HepG2 (cell line): ENCODE measurements at regions not wholly inside any gene's neighbourhood (a gene's known extent, or its start where the extent isn't known, plus 50 kb on each side); places are given as distances from the start of the nearest gene placed in this dataset.

Experiments
- ATAC-seq: fragments of 200-7000 bp; cut with Tn5 transposase; 3 replicates; pipeline ENCODE4 v1.9.1; 2020; ENCODE audit warnings: mild to moderate bottlenecking, moderate library complexity
- BruUV-seq: library from RNA; stranded (reverse); fragments of 400-500 nt; replicated peaks from 2 replicates; lab custom pipeline; 2021; lab: Mats Ljungman, UMichigan
- CTCF ChIA-PET: fragments of 300-600 bp; formaldehyde crosslinking; extraction: SDS; loops from one replicate; lab custom pipeline; 2021; ENCODE audit warnings: low total read pairs, inconsistent platforms, low intra/inter-chr PET ratio; lab: Yijun Ruan, JAX
- POLR2A ChIA-PET: fragments of 350-600 bp; sonication (Branson Sonifier 250); formaldehyde crosslinking; loops from one replicate; lab custom pipeline; 2020; ENCODE audit warnings: antibody characterized with exemption, inconsistent platforms; lab: Yijun Ruan, JAX
- DNase-seq: peaks from one replicate; pipeline ENCODE4 v3.0.0-alpha.2; 2015; ENCODE audit warnings: low spot score
- FAIRE-seq: peaks from 3 replicates; lab custom pipeline; 2011; peaks lifted over from hg19 to GRCh38; lab: Jason Lieb, UNC
- H2AFZ ChIP-seq: one replicate; pipeline ENCODE4 v1.6.1; 2011; ENCODE audit warnings: low read length, inconsistent platforms
- H3K27ac ChIP-seq: fragments of 300-600 bp; 3 replicates; pipeline ENCODE4 v1.8.0; 2011; ENCODE audit warnings: mixed run types, mild to moderate bottlenecking, mixed read lengths, low read length, inconsistent platforms; ENCODE audit not compliant: insufficient read depth; ENCODE audit errors: extremely low read length
- H3K27me3 ChIP-seq, 2 experiments: fragments of 200-600 bp in 1 of 2; 2 replicates in 1 of 2; 3 replicates in 1 of 2; pipeline versions ENCODE4 v1.6.0 to v1.8.0; 2011; ENCODE audit warnings: low read length in 2 of 2, mild to moderate bottlenecking in 2 of 2, moderate library complexity in 2 of 2, inconsistent platforms in 1 of 2; ENCODE audit not compliant: insufficient read depth in 2 of 2, control insufficient read depth in 1 of 2
- H3K36me3 ChIP-seq, 2 experiments: fragments of 200-600 bp in 1 of 2; replicated peaks in 1 of 2; 2 replicates in 1 of 2; 3 replicates in 1 of 2; pipeline versions ENCODE4 v1.5.1 to v1.8.0; 2011; ENCODE audit warnings: low read length in 2 of 2, inconsistent platforms in 1 of 2; ENCODE audit not compliant: insufficient read depth in 2 of 2, control insufficient read depth in 1 of 2
- H3K4me1 ChIP-seq: 2 replicates; pipeline ENCODE4 v1.5.1; 2012; ENCODE audit warnings: low read length, inconsistent platforms; ENCODE audit not compliant: insufficient read depth
- H3K4me2 ChIP-seq: 2 replicates; pipeline ENCODE4 v1.6.0; 2011; ENCODE audit warnings: low read depth, low read length, inconsistent platforms
- H3K4me3 ChIP-seq, 3 experiments: fragments of 200-600 bp in 1 of 3; sonication (generic), shearing (Covaris generic) in 1 of 3; replicated peaks in 1 of 3; 2 replicates each; pipeline ENCODE4 v1.5.1; 2011 to 2016; ENCODE audit warnings: low read length in 3 of 3, inconsistent platforms in 2 of 3, low read depth in 2 of 3, mild to moderate bottlenecking in 2 of 3, control low read depth in 1 of 3, mixed read lengths in 1 of 3; ENCODE audit not compliant: insufficient read depth in 1 of 3
- H3K79me2 ChIP-seq: one replicate; pipeline ENCODE4 v1.6.1; 2011; ENCODE audit warnings: low read length, inconsistent platforms; ENCODE audit not compliant: insufficient read depth
- H3K9ac ChIP-seq: 2 replicates; pipeline ENCODE4 v1.6.0; 2011; ENCODE audit warnings: mild to moderate bottlenecking, low read depth, low read length, inconsistent platforms; ENCODE audit not compliant: insufficient read depth
- H3K9me3 ChIP-seq: 2 replicates; pipeline ENCODE4 v1.5.1; 2012; ENCODE audit warnings: mild to moderate bottlenecking, low read length
- H4K20me1 ChIP-seq: 2 replicates; pipeline ENCODE4 v1.6.0; 2011; ENCODE audit warnings: inconsistent platforms, mild to moderate bottlenecking, low read length, moderate library complexity; ENCODE audit not compliant: insufficient read depth
- ADNP ChIP-seq: sonication (generic); formaldehyde crosslinking; IDR thresholded peaks from 2 replicates; pipeline ENCODE4 v1.4.0; 2020; ENCODE audit warnings: missing genetic modification reagents
- ASH2L ChIP-seq: fragments of 300-600, 200-600 bp; sonication (generic); IDR thresholded peaks from 2 replicates; pipeline ENCODE4 v1.7.0; 2017; ENCODE audit warnings: low read depth, mild to moderate bottlenecking, moderate library complexity, mixed read lengths, low read length; ENCODE audit not compliant: insufficient read length
- ELF4 ChIP-seq: sonication (generic); formaldehyde crosslinking; IDR thresholded peaks from 2 replicates; pipeline ENCODE4 v1.5.0; 2020; ENCODE audit warnings: missing genetic modification reagents, mild to moderate bottlenecking, moderate library complexity, borderline replicate concordance
- GFI1 ChIP-seq: sonication (generic); formaldehyde crosslinking; IDR thresholded peaks from 2 replicates; pipeline ENCODE4 v1.5.0; 2020; ENCODE audit warnings: missing genetic modification reagents, mild to moderate bottlenecking, borderline replicate concordance
- IRX3 ChIP-seq: sonication (generic); formaldehyde crosslinking; IDR thresholded peaks from 2 replicates; pipeline ENCODE4 v1.8.1; 2023; ENCODE audit warnings: mild to moderate bottlenecking, low read depth, missing genetic modification reagents, borderline replicate concordance
- LRRFIP1 ChIP-seq: sonication (generic); formaldehyde crosslinking; conservative IDR thresholded peaks from 2 replicates; pipeline ENCODE4 v1.4.0; 2020; ENCODE audit warnings: missing genetic modification reagents
- MXD1 ChIP-seq: sonication (generic); formaldehyde crosslinking; IDR thresholded peaks from 2 replicates; pipeline ENCODE4 v1.4.0; 2020; ENCODE audit warnings: mild to moderate bottlenecking, missing genetic modification reagents
- POLR2AphosphoS2 ChIP-seq: IDR thresholded peaks from 2 replicates; pipeline ENCODE4 v1.6.1; 2011; ENCODE audit warnings: low read depth, low read length, improper control_type of control experiment
- SAP130 ChIP-seq: IDR thresholded peaks from 2 replicates; pipeline ENCODE4 v1.6.1; 2016; ENCODE audit warnings: low read depth
- SOX6 ChIP-seq, 2 experiments: fragments of 450-650 bp in 1 of 2; sonication (generic) in 1 of 2; formaldehyde crosslinking in 1 of 2; IDR thresholded peaks; 2 replicates each; pipeline versions ENCODE4 v1.4.0 to v1.6.1; 2017 to 2020; ENCODE audit warnings: antibody characterized with exemption in 1 of 2, mild to moderate bottlenecking in 1 of 2, missing genetic modification reagents in 1 of 2
- TEAD3 ChIP-seq: optimal IDR thresholded peaks from 2 replicates; pipeline ENCODE3; 2016; ENCODE audit warnings: borderline replicate concordance
- TIGD3 ChIP-seq: sonication (generic); formaldehyde crosslinking; IDR thresholded peaks from 2 replicates; pipeline ENCODE4 v1.5.1; 2020; ENCODE audit warnings: mild to moderate bottlenecking, missing genetic modification reagents, borderline replicate concordance
- ZNF350 ChIP-seq: sonication (generic); formaldehyde crosslinking; IDR thresholded peaks from 2 replicates; pipeline ENCODE4 v1.4.0; 2020; ENCODE audit warnings: mild to moderate bottlenecking, low read depth, missing genetic modification reagents, borderline replicate concordance
- ZNF770 ChIP-seq: sonication (generic); formaldehyde crosslinking; IDR thresholded peaks from 2 replicates; pipeline ENCODE4 v1.5.0; 2020; ENCODE audit warnings: mild to moderate bottlenecking, missing genetic modification reagents
- ZNF816 ChIP-seq: sonication (generic); formaldehyde crosslinking; IDR thresholded peaks from 2 replicates; pipeline ENCODE4 v1.8.0; 2022; ENCODE audit warnings: missing genetic modification reagents, mild to moderate bottlenecking, borderline replicate concordance
- ZZZ3 ChIP-seq: sonication (generic); formaldehyde crosslinking; IDR thresholded peaks from 2 replicates; pipeline ENCODE4 v1.4.0; 2020; ENCODE audit warnings: missing genetic modification reagents, mild to moderate bottlenecking, borderline replicate concordance
- WGBS: methylation state at CpG from one replicate; pipeline ENCODE4 v1.1.6; 2017; ENCODE audit warnings: low lambda C conversion rate; 5-methylcytosine and 5-hydroxymethylcytosine counted together
- in situ Hi-C: cut with HindIII; loops from 2 replicates; pipeline ENCODE4 v1.10.0; 2017; ENCODE audit warnings: low pct_unique_long_range_greater_than_20kb; ENCODE audit not compliant: extremely low pct_ligation_motif_present
- intact Hi-C: fragments of 100-400 bp; cut with micrococcal nuclease; formaldehyde crosslinking; loops from one replicate; pipeline ENCODE4 v1.10.0; 2022; ENCODE audit not compliant: unreplicated experiment

- TF ChIP-seq IRX3 (CRISPR knock-in tag) (no peak), ZNF770 (CRISPR knock-in tag) (no peak), SAP130 (CRISPR knock-in tag) (no peak), TIGD3 (no peak), MXD1 (CRISPR knock-in tag) (no peak), TEAD3 (CRISPR knock-in tag) (no peak), ADNP (no peak), ZNF816 (no peak)
- TF ChIP-seq, all 625 proteins: peak for 0
These were observed 947.4 kb upstream of the CITED2 start (continued) for GRCh38 chr6:140321891-140322290.

GRCh38 chr6:140320081-140321080 lies 945.9 kb upstream of the CITED2 start:
- in situ Hi-C loops: no loop called here
- Histone ChIP-seq H3K4me1 (peaks cover 23% of the 10 kb centered on the region), H4K20me1 (no peaks in the 10 kb centered on the region), H3K9ac (no peak overlapping the region), H3K4me2 (no peak overlapping the region), H3K9me3 (peaks cover 20% of the 10 kb centered on the region), H3K36me3 (no peaks in the 10 kb centered on the region), H3K79me2 (no peaks in the 10 kb centered on the region), H3K4me3 (no peak overlapping the region), H3K27me3 (no peaks in the 10 kb centered on the region), H2AFZ (no peak overlapping the region), H3K27ac (no peak overlapping the region)
- POLR2A ChIA-PET: no interaction called here
- BruUV-seq: no TSS peak
- ATAC-seq (no peak), DNase-seq (no peak), FAIRE-seq (no peak)
- intact Hi-C loops: no loop called here
- CTCF ChIA-PET: no interaction called here
- 11% methylated on average over 4 of the region's 4 CpGs for WGBS
- TF ChIP-seq ZNF350 (no peak), ASH2L (no peak), POLR2AphosphoS2 (no peak), ZZZ3 (no peak), LRRFIP1 (CRISPR knock-in tag) (no peak), GFI1 (no peak), SOX6 (IDR thresholded peaks at IDR 0.05) (no peak), SOX6 (CRISPR knock-in tag; IDR thresholded peaks at IDR 0.05) (no peak), ELF4 (CRISPR knock-in tag) (no peak)
